MCF 10A (cell line): ENCODE measurements at regions not wholly inside any gene's neighbourhood (a gene's known extent, or its start where the extent isn't known, plus 50 kb on each side); places are given as distances from the start of the nearest gene placed in this dataset.

Source experiments
- BruUV-seq: library from RNA; stranded (reverse); fragments of 400-500 nt; replicated peaks from 2 replicates; lab custom pipeline; 2021; lab: Mats Ljungman, UMichigan
- CTCF ChIA-PET: fragments of 300-600 bp; sonication (Branson Sonifier 250); formaldehyde crosslinking; extraction: SDS; loops from one replicate; lab custom pipeline; 2021; ENCODE audit warnings: antibody characterized with exemption, inconsistent platforms; lab: Yijun Ruan, JAX
- POLR2A ChIA-PET: fragments of 300-600, 350-650 bp; sonication (Branson Sonifier 250); formaldehyde crosslinking; extraction: SDS; loops from one replicate; lab custom pipeline; 2020; ENCODE audit warnings: antibody characterized with exemption, inconsistent platforms; lab: Yijun Ruan, JAX
- DNase-seq: peaks from one replicate; pipeline ENCODE4 v3.0.0-alpha.2; 2018; ENCODE audit not compliant: unreplicated experiment
- H3K27ac Mint-ChIP-seq: one replicate; pipeline ENCODE4 v1.8.0; 2022; ENCODE audit warnings: mild to moderate bottlenecking, low read depth, mixed read lengths; ENCODE audit not compliant: unreplicated experiment
- H3K27me3 Mint-ChIP-seq: one replicate; pipeline ENCODE4 v1.8.0; 2022; ENCODE audit warnings: mixed read lengths; ENCODE audit not compliant: insufficient read depth, unreplicated experiment
- H3K36me3 Mint-ChIP-seq: one replicate; pipeline ENCODE4 v1.8.0; 2022; ENCODE audit warnings: mild to moderate bottlenecking, moderate library complexity, mixed read lengths; ENCODE audit not compliant: insufficient read depth, unreplicated experiment
- H3K4me1 Mint-ChIP-seq: one replicate; pipeline ENCODE4 v1.8.0; 2022; ENCODE audit warnings: mixed read lengths; ENCODE audit not compliant: insufficient read depth, unreplicated experiment
- H3K4me3 Mint-ChIP-seq: one replicate; pipeline ENCODE4 v1.8.0; 2022; ENCODE audit warnings: mild to moderate bottlenecking, moderate library complexity, mixed read lengths; ENCODE audit not compliant: unreplicated experiment
- H3K9me3 Mint-ChIP-seq: one replicate; pipeline ENCODE4 v1.8.0; 2022; ENCODE audit warnings: mixed read lengths; ENCODE audit not compliant: unreplicated experiment
- intact Hi-C: fragments of 100-400 bp; cut with micrococcal nuclease; formaldehyde crosslinking; loops from 2 replicates; pipeline ENCODE4 v1.14.1; 2022
- TF ChIP-seq, protein P1 (sequence below): fragments of 200-600 bp; IDR thresholded peaks from one replicate; pipeline ENCODE4 v1.8.0; 2022; ENCODE audit warnings: antibody characterized with exemption, mild to moderate bottlenecking; ENCODE audit not compliant: unreplicated experiment

DNA sequence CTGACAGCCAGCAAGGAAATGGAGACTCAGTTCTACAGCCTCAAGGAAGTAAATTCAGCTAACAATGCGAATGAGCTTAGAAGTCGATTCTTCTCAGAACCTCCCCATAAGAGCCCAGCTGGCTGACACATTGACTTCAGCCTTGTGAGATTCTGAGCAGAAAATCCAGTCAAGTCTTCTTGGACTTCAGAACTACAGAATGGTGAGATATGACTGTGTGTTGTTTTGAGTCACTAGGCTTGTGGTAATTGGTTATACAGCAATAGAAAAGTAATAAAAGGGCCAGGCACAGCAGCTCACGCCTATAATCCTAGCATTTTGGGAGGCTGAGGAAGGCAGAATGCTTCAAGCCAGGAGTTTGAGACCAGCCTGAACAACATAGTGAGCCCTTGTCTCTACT is 161.8 kb upstream of the IVNS1ABP start:
- TF ChIP-seq, protein P1, sequence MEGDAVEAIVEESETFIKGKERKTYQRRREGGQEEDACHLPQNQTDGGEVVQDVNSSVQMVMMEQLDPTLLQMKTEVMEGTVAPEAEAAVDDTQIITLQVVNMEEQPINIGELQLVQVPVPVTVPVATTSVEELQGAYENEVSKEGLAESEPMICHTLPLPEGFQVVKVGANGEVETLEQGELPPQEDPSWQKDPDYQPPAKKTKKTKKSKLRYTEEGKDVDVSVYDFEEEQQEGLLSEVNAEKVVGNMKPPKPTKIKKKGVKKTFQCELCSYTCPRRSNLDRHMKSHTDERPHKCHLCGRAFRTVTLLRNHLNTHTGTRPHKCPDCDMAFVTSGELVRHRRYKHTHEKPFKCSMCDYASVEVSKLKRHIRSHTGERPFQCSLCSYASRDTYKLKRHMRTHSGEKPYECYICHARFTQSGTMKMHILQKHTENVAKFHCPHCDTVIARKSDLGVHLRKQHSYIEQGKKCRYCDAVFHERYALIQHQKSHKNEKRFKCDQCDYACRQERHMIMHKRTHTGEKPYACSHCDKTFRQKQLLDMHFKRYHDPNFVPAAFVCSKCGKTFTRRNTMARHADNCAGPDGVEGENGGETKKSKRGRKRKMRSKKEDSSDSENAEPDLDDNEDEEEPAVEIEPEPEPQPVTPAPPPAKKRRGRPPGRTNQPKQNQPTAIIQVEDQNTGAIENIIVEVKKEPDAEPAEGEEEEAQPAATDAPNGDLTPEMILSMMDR: no peak
- Mint-ChIP-seq H3K4me3 (no peak overlapping the region), H3K4me1 (peaks cover 3% of the 10 kb centered on the region), H3K36me3 (no peaks in the 10 kb centered on the region), H3K9me3 (no peaks in the 10 kb centered on the region), H3K27me3 (no peaks in the 10 kb centered on the region), H3K27ac (no peak overlapping the region)
- no peak for DNase-seq
- CTCF ChIA-PET: interaction anchor here (0.6 to 0.9 kb wide), 2 partner anchors 240 to 787 kb away, joined by 3 to 5 read pairs; no protein-coding TSS in a partner anchor
- POLR2A ChIA-PET: interaction anchor here (0.5 to 1.2 kb wide), 2 partner anchors 20 to 129 kb away, joined by 4 read pairs; no protein-coding TSS in a partner anchor
- intact Hi-C loops: no loop called here
- BruUV-seq: no TSS peak

DNA sequence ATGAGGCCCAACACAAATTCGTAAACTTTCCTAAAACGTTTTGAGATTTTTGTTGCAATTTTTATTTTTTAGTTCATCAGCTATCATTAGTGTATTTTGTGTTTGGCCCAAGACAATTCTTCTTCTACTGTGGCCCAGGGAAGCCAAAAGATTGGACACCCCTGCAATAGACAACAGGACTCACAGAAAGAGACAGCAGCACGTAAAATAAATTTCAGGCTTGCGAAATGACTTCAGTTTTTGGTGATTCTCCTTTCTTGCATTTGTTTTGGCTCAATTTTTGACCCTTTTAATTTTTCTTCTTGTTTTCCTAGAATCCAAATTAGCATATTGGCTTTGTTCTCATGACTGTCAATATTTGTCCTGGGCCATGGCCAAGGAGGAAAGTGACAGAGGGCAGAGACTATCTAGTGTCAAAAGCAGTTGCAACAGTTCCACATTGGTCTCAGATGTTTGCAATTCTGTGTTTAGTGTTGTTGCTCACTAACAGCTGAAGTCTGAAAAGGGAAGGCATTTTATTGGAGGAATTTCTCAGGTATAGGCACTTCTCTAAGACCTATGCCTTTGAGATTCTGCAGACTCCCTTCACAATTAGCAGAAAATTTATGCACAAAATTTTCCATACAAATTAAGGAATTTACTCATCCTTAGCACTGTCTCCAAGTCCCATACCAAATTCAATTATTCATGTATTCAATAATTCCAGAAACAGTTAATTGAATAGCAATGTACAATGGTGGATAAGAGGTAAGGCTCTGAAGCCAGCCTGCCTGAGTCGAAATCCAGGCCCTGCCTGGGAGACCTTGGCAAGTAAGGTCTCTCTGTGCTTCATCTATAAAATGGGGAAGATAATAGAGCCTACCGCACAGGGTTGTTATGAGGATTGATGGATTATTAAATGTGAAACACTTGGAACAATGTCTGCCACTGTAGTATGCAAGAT is 160.9 kb upstream of the IVNS1ABP start:
- Mint-ChIP-seq H3K27ac (no peak overlapping the region), H3K9me3 (no peaks in the 10 kb centered on the region), H3K4me1 (no peaks in the 10 kb centered on the region), H3K4me3 (no peak overlapping the region), H3K27me3 (no peaks in the 10 kb centered on the region), H3K36me3 (no peaks in the 10 kb centered on the region)
- intact Hi-C loops: no loop called here
- ChIA-PET POLR2A (interaction anchor here (0.6 kb wide), 1 partner anchor 24 kb away, joined by 4 read pairs; no protein-coding TSS in a partner anchor), CTCF (no interaction called here)
- BruUV-seq: no TSS peak
- TF ChIP-seq, protein P1: no peak
- peak; percentile 48 for DNase-seq

- BruUV-seq: no TSS peak
- intact Hi-C loops: no loop called here
- Mint-ChIP-seq H3K27ac (no peak overlapping the region), H3K27me3 (no peaks in the 10 kb centered on the region), H3K4me1 (no peaks in the 10 kb centered on the region), H3K36me3 (no peaks in the 10 kb centered on the region), H3K4me3 (no peak overlapping the region), H3K9me3 (no peaks in the 10 kb centered on the region)
- DNase-seq: no peak
- ChIA-PET CTCF (interaction anchor here (0.7 kb wide), 1 partner anchor 62 kb away, joined by 3 read pairs; no protein-coding TSS in a partner anchor), POLR2A (interaction anchor here (0.9 kb wide), 1 partner anchor 9 kb away, joined by 3 read pairs; no protein-coding TSS in a partner anchor)
- TF ChIP-seq, protein P1: no peak
Measured at GRCh38 chr1:185474440-185475149, 157.6 kb upstream of the IVNS1ABP start.

GRCh38 chr1:185473186-185473585 is 156.1 kb upstream of the IVNS1ABP start:
- BruUV-seq: no TSS peak
- DNase-seq: no peak
- Mint-ChIP-seq H3K36me3 (no peaks in the 10 kb centered on the region), H3K4me3 (no peak overlapping the region), H3K4me1 (no peaks in the 10 kb centered on the region), H3K27me3 (no peaks in the 10 kb centered on the region), H3K27ac (no peak overlapping the region), H3K9me3 (no peaks in the 10 kb centered on the region)
- POLR2A ChIA-PET: interaction anchor here (0.6 to 0.8 kb wide), 3 partner anchors 58 to 148 kb away, joined by 3 read pairs; no protein-coding TSS in a partner anchor
- TF ChIP-seq, protein P1: no peak
- CTCF ChIA-PET: interaction anchor here (0.6 kb wide), 1 partner anchor 12 kb away, joined by 3 read pairs; no protein-coding TSS in a partner anchor
- intact Hi-C loops: no loop called here
